ENCODE measurements at regions not wholly inside any gene's neighbourhood (a gene's known extent, or its start where the extent isn't known, plus 50 kb on each side); places are given as distances from the start of the nearest gene placed in this dataset.

- Histone ChIP-seq H3K27ac (ENCODE audit: insufficient read length, low read depth, low read length) (no peak overlapping the region), H3K9me3 (ENCODE audit: control insufficient read depth, low read depth, low read length) (no peaks in the 10 kb centered on the region), H2BK15ac (ENCODE audit: low read depth, low read length) (no peak overlapping the region), H3K56ac (ENCODE audit: insufficient read length, low read depth, low read length) (no peak overlapping the region), H2BK20ac (ENCODE audit: low read depth, low read length, poor library complexity, severe bottlenecking) (no peak overlapping the region), H3K18ac (ENCODE audit: insufficient read length, low read depth, low read length) (no peak overlapping the region), H4K91ac (ENCODE audit: insufficient read length, low read depth, low read length) (no peak overlapping the region), H3K14ac (ENCODE audit: insufficient read depth, low read length) (no peak overlapping the region), H2BK12ac (ENCODE audit: insufficient read length, low read depth, low read length) (no peak overlapping the region), H3K79me1 (ENCODE audit: insufficient read depth, low read depth, low read length, poor library complexity, severe bottlenecking) (no peaks in the 10 kb centered on the region), H4K8ac (replicated peaks; ENCODE audit: insufficient read length, low read depth, low read length) (no peak overlapping the region), H3K79me2 (ENCODE audit: insufficient read depth, low read length) (no peaks in the 10 kb centered on the region), H3K9ac (ENCODE audit: extremely low read depth, insufficient read length, low read length) (no peak overlapping the region), H3K23me2 (ENCODE audit: insufficient read length, low read depth, low read length, poor library complexity, severe bottlenecking) (no peaks in the 10 kb centered on the region), H4K5ac (ENCODE audit: insufficient read length, low read depth, low read length) (no peak overlapping the region), H2AFZ (ENCODE audit: low read length) (no peak overlapping the region), H3K27me3 (ENCODE audit: insufficient read depth, low read length) (no peaks in the 10 kb centered on the region), H3T11ph (ENCODE audit: low read length) (no peak overlapping the region), H3K4me2 (ENCODE audit: insufficient read depth, insufficient read length, low read length) (no peak overlapping the region), H4K20me1 (ENCODE audit: control insufficient read depth, insufficient read depth, insufficient read length) (no peaks in the 10 kb centered on the region), H3K23ac (ENCODE audit: insufficient read length, low read depth, low read length) (no peak overlapping the region), H2AK5ac (ENCODE audit: insufficient read length, low read length) (no peak overlapping the region), H2BK120ac (ENCODE audit: low read depth, low read length, poor library complexity, severe bottlenecking) (no peak overlapping the region), H3K4ac (ENCODE audit: low read depth, low read length) (no peak overlapping the region), H2BK5ac (ENCODE audit: insufficient read length, low read length) (no peak overlapping the region), H3K4me1 (ENCODE audit: insufficient read depth, low read length) (no peaks in the 10 kb centered on the region)
- no peak overlapping the region for H3K27ac Mint-ChIP-seq
- H3K27me3 Mint-ChIP-seq (ENCODE audit: low read depth), result peaks cover 29% of the 10 kb centered on the region
- no CpG with 5 or more reads among the region's 7 CpGs for WGBS (ENCODE audit: extremely low coverage, insufficient read length, low lambda C conversion rate)
- H3K9me3 Mint-ChIP-seq, result no peaks in the 10 kb centered on the region
- H3K36me3 Mint-ChIP-seq (ENCODE audit: insufficient read depth in 1 of 3, low read depth in 3 of 3), result no peaks in the 10 kb centered on the region
- no peaks in the 10 kb centered on the region for H3K4me1 Mint-ChIP-seq
- no peak overlapping the region for H3K4me3 Mint-ChIP-seq
- DNase-seq, result no peak
- 0 out of 3 replicates have a peak, but pooled peaks have one; percentile 19 for TF ChIP-seq CTCF (conservative IDR thresholded peaks at IDR 0.05)
Measured at GRCh38 chr20:21632031-21632734, 73.3 kb upstream of the PAX1 start.

Measured in H9 (cell line).